SH-SY5Y (cell line): ENCODE measurements at regions not wholly inside any gene's neighbourhood (a gene's known extent, or its start where the extent isn't known, plus 50 kb on each side); places are given as distances from the start of the nearest gene placed in this dataset.

ENCODE experiments used
- GATA2 ChIP-seq: IDR thresholded peaks from 2 replicates; pipeline ENCODE4 v1.6.1; 2011; ENCODE audit warnings: mild to moderate bottlenecking, low read depth, low read length
- GATA3 ChIP-seq: IDR thresholded peaks from 2 replicates; pipeline ENCODE4 v1.6.1; 2011; ENCODE audit warnings: low read depth, mild to moderate bottlenecking, low read length, moderate library complexity

DNA sequence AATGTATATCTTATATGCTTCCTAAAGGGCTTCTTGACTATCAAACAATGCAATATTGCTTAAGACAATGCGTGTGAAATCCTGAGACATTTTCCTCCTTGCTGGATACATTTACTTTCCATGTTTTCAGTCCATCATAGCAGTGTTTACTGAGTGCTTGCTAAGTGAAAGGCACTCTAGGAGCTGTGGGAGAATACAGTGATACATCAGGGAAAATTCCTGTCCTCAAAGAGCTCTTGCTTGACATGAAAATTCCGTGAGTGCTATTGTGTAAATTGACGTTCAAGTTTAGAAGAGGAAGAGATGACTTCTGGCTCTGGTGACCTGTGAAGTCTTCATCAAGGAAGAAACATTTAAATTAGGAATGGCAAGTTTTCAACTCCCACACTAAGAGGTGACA lies 449.4 kb upstream of the SOX11 start:
- no peak for TF ChIP-seq GATA3

DNA sequence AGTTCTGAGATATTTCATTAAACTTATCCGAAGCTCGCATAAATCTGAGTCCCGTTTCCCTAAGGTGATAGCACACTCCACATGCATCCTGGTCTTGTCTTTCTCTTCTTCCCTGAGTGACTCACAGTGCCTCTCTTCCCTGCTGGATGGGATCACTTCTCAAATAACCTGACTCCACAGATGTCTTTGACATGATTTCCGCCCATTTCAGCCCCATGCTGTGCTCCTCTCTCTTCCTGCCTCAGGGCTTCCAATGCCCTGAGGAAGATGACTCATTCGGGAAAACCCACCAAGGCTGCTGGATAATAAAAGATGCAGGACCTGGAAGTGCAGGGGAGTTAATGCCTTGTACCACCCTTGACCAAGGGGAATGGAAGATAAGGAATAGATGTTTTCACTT lies 441.7 kb upstream of the SOX11 start:
- no peak for TF ChIP-seq GATA2
- no peak for TF ChIP-seq GATA3

DNA sequence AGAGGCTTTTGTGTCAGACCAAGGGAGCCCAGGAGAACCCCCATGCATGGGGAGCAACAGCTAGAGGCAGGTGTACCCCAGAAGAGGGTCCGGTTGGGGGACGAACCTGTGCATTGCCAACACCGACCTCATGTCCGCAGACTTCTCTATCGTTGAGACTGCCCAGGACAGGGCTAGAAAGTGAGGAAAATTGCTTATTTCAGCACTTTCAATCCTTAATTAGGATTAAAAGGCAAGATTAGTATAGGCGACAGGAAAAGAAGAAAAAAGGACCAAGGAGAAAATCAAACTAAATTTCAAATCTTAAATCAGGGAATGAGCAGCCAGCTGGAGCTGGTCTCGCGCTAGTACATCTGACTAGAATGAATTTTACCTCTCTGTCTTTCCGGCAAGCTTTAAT lies 438.9 kb upstream of the SOX11 start:
- TF ChIP-seq GATA3, result no peak
- no peak for TF ChIP-seq GATA2

DNA sequence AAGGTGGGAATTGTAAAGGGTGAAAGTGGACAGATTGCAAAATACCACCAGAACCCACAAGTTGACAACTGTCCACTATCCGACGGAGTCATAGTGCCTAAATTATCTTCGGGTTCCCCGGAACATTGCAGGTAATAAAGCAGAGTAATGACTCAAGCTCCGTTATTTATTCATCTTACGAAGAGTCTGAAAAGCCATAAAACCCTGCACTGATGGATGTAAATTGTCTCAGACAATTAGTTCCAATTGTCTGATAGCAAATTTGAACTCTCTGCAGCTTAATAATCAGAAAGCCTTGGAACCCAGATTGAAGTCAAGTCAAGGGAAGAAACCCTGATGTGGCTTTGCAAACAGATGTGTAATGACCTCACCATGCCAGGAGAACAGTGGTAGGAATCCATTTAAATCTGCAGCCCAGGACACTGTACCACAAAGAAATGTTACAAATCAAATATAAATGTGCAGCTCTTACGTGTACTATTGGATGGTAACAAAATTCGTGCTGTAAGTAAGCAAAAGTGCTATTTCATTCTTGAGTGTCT lies 437.3 kb upstream of the SOX11 start:
- TF ChIP-seq GATA2, result no peak
- no peak for TF ChIP-seq GATA3

DNA sequence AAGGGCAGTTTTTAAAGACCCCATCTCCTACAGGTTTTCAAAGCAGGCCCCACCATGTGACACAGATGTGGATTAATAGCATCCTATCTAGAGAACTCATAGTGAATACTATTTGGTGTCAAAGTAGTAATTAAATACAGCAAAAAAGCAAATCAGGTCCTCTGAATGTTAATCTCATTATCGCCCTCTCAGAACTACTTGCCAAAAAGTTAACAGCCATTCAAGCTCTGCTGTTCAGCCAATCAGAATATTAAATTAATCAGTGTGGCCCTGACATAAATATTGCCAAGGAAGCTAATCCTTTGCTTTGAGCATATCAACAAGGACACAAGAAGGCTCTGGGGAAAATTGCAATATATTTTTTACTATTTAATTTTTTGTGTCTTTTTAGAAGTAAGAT lies 428.9 kb upstream of the SOX11 start:
- no peak for TF ChIP-seq GATA3
- TF ChIP-seq GATA2, result no peak

DNA sequence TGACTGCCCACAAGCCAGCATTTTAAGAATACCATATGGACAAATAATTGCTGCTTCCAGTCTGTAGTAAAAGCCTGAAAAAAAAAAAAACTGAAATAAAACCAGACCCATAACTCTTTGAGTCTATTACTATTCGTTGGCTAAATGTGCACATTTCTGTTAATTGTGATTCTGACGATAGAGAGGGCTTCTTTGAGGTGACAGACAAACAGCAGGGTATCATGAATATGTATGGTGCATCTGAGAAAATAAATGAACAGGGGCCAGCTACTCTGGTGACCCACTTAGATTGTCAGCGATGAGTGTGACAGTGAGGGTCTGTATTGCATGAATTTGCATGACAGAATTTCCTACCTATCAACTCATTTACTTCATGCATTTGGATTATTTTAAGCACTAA lies 427.8 kb upstream of the SOX11 start:
- no peak for TF ChIP-seq GATA3
- TF ChIP-seq GATA2, result no peak

DNA sequence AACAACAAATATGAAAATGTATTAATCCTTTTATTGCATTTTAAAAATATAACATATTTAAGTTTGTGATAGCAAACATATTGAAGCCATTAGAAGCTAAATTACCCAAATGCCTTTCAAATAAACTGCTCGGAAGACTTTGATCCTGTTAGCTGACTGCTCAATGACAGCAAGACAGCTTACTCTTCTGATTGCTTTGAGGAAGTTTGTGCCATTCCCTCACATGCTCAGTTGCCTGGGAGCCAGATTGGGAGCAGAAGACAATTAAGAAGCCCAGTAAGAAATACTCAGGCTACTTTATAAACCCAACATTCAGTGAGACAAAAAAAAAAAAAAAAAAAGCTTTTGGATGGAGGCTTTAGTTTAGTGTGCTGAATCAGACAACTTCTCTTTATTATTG lies 407.1 kb upstream of the SOX11 start:
- TF ChIP-seq GATA2 (no peak), GATA3 (no peak)

DNA sequence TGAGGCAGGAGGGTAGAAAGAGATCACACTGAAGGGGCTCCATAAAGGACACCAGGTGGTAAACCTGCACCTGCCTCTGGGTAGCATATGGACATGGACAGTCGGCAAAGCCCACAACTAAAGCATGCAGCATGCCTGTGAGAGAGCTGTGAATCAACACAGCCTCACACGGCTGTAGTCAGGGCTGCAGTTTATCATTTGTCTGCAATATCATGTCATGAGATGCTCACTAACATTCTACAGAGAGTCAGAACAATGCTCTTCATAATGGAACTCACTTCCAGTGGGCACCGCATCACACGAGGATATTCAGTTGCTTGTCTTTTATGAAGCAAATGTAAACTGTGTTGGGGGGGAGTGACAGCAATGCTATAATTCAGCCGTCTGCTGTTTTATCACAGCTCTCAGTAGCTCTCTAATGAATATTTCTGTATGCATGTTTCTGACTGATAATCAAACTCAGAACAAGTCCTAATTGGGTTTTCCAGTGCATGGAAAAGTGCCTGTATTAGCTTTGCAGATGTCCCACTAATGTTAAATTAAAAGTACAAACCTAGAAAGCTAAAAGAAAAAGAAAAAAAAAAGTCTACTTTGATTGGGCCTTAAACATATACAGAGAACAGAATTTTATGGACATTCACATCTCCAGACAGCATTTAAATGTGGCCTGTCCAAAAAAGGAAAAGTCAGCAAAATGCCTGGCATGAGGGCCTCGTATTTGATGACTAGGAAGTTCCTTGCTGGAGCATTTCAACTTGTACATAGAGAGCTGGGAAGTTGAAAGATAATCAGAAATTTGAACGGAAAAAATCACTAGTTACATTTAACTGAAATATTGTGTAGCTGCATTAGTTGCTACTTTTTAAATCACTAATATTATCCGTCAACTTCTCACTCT lies 406.1 kb upstream of the SOX11 start:
- TF ChIP-seq GATA3, result no peak
- no peak for TF ChIP-seq GATA2

DNA sequence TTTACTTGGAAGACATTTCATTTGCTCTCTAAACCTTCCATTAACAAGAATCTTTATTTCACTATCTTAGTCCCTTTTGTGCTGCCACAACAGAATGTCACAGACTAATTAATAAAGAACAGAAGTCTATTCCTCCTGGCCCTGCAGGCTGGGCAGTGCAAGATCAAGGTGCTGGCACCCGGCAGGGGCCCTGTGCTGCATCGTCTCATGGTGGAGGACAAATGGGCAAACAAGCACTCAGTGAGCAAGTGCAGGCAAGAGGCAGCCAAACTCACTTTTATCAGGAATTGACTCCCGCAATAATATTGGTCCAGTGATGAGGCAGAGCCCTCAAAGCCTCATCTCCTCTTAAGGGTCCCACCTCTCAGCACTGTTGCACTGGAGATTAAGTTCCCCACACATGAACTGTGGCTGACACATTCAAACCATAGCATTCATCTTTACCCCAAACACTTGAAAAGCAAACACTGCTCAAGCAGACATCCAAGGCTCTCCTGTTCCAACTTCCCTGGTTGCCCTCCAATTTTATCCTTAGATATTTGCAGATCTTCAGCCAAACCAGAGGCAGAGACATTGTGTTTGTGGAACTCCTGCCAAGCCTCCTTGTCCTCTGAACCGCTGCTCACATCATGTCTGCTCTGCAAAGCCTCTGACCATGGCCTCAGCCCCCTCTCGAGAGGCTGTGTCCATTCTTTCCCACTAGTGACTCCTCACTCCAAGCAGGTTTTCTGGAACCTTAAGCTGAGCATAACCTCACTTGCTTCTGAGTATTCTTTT lies 404.4 kb upstream of the SOX11 start:
- no peak for TF ChIP-seq GATA2
- TF ChIP-seq GATA3, result no peak

DNA sequence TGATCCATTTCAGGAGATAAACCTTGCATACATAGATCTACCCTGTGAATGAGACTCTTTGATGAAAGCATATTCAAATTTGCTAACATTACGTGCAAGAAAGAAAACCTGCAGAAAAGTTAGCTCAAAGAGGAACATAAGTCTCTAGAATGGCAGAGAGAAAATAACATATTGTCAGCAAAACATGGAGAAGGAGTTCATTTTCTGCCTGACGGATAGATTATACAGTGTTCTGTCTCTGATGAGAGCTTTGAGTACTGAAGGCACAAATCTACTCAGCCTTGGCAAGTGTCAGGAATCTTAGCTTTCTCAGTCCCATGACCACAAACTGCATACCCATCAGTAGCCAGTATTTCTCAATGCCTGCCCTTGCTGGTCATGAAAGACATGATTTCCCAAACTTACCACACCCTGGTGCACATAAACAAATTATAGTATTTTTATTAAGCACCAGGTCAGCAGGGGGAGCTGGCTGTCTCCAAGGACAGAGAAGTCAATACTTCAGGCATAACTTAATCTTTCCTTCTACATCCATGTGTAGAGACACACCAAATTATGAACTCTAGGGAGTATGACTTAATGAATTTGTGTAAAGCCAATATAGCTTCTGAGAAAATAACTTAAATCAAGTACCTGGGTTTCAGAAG lies 401.2 kb upstream of the SOX11 start:
- TF ChIP-seq GATA2, result no peak
- no peak for TF ChIP-seq GATA3

DNA sequence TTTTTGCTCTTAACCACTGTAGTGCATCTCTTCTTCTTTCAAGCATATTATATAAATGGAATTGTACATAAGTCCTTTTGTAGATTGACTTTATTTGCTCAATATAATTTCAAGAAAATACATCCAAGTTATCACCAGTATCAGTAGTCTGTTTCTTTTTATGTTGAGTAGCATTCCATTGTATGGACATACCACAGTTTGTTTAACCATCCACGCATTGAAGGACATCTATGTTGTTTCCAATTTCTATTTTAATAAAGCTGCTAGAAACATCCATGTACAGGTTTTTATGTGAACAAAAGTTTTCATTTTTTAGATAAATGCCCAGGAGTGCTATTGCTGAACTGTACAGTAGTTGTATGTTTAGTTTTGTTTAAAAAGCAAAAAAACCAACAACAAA lies 387.5 kb upstream of the SOX11 start:
- no peak for TF ChIP-seq GATA2
- no peak for TF ChIP-seq GATA3

DNA sequence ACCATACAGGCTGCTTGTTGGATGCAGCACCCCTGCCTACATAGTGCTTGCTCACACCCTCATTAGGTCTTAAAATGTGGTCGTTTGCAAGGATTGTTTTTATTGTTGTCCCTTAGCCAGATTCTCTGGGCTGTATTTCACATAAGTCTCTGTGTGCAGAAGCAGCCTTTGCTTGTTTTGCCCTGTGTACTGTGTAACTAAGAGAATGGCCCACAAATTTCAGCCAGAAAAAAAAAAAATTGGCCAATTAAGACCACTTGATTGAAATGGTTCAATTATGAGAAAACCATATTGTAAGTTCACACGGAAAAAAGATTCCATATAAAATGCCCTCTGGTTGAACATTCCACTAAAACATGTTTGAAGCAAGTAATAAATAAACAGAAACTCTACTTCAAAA lies 377.1 kb upstream of the SOX11 start:
- TF ChIP-seq GATA3 (no peak), GATA2 (no peak)

DNA sequence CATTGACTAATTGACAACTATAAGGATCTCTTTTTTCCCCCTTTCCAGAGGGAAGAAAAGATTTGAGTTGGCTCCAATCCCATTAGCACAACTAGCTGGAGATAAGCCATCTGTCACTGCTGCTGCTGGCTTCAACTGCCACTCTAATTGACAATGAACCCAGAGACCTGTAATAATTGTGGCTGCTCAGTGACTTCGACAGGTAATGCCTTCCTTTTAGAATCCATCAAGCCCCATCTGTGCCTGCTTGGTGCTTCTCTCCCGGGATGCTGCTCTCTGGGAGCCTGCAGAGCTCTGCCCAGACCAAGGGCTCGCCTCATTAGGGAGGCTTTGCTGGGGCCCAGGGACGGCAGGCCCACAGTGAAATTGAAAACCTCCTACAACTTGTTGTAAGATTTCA lies 376.7 kb upstream of the SOX11 start:
- TF ChIP-seq GATA2 (peak; percentile 83), GATA3 (peak; percentile 53)

DNA sequence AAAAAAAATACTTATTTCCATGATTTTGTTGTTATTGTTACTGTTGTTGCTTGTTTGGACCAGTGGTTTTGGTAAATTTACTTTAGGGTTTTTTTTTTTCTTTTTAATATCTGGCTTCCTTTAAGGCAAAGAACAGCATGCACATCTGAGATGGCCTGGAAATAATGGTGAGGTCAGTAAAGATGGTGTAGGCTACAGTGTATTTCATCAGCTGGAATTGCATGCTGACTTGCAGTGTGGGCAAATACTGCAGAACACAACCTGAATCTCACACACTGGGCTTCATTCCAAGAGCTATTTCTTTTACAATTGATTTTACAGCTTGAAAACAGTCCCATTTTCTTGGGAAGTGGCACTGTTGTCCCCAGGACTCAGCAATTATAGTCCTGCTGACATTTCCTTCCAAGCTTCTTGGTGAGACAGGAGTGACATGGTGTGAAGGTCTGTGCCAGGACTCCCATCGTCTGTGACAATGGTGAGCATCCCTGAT lies 376.1 kb upstream of the SOX11 start:
- TF ChIP-seq GATA2 (no peak), GATA3 (no peak)
